K562 (cell line): ENCODE measurements at regions not wholly inside any gene's neighbourhood (a gene's known extent, or its start where the extent isn't known, plus 50 kb on each side); places are given as distances from the start of the nearest gene placed in this dataset.

Experiments used
- E2F6 ChIP-seq, 2 experiments: IDR thresholded peaks; 2 replicates each; pipeline ENCODE4 v1.6.1; 2011; ENCODE audit warnings: borderline replicate concordance in 1 of 2, control low read depth in 1 of 2, low read depth in 1 of 2, low read length in 1 of 2, mild to moderate bottlenecking in 1 of 2, mixed read lengths in 1 of 2, moderate library complexity in 1 of 2; ENCODE audit not compliant: insufficient read depth in 1 of 2, insufficient read length in 1 of 2, poor library complexity in 1 of 2, severe bottlenecking in 1 of 2; ENCODE audit errors: extremely low read depth in 1 of 2
- GABPB1 ChIP-seq: sonication (generic); formaldehyde crosslinking; IDR thresholded peaks from 2 replicates; pipeline ENCODE4 v1.8.0; 2022; ENCODE audit warnings: mild to moderate bottlenecking, missing genetic modification reagents
- HES1 ChIP-seq: fragments of 450-650 bp; IDR thresholded peaks from 2 replicates; pipeline ENCODE4 v1.6.1; 2016; ENCODE audit warnings: low read depth, mild to moderate bottlenecking, moderate library complexity
- JUND ChIP-seq, 2 experiments: IDR thresholded peaks; 2 replicates in 1 of 2; 3 replicates in 1 of 2; pipeline ENCODE4 v1.6.1; 2011; ENCODE audit warnings: borderline replicate concordance in 2 of 2, low read depth in 2 of 2, low read length in 2 of 2, improper control_type of control experiment in 1 of 2, missing biosample characterization in 1 of 2, missing genetic modification characterization in 1 of 2, missing genetic modification reagents in 1 of 2
- MEF2A ChIP-seq: IDR thresholded peaks from 2 replicates; pipeline ENCODE4 v1.6.1; 2011; ENCODE audit warnings: low read depth, mild to moderate bottlenecking, low read length, moderate library complexity; ENCODE audit not compliant: control insufficient read depth
- RFX5 ChIP-seq: IDR thresholded peaks from 2 replicates; pipeline ENCODE4 v1.6.1; 2011; ENCODE audit warnings: low read depth, mild to moderate bottlenecking, improper control_type of control experiment, low read length
- RREB1 ChIP-seq: fragments of 250-450 bp; sonication (Bioruptor Pico); IDR thresholded peaks from 2 replicates; pipeline ENCODE4 v1.4.0; 2020
- SFPQ ChIP-seq: fragments of 200-400 bp; formaldehyde crosslinking; IDR thresholded peaks from 2 replicates; pipeline ENCODE4 v1.6.1; 2017; ENCODE audit warnings: mild to moderate bottlenecking, low read depth, low read length, moderate library complexity
- TAF1 ChIP-seq: IDR thresholded peaks from 2 replicates; pipeline ENCODE4 v1.6.1; 2011; ENCODE audit warnings: mild to moderate bottlenecking, low read length, moderate library complexity; ENCODE audit not compliant: insufficient read depth, control insufficient read depth, severe bottlenecking; ENCODE audit errors: extremely low read depth
- THRAP3 ChIP-seq: fragments of 450-650 bp; IDR thresholded peaks from 2 replicates; pipeline ENCODE4 v1.6.1; 2016; ENCODE audit warnings: mild to moderate bottlenecking, inconsistent platforms, borderline replicate concordance
- YBX1 ChIP-seq: fragments of 450-650 bp; IDR thresholded peaks from 2 replicates; pipeline ENCODE4 v1.7.1; 2016; ENCODE audit warnings: mild to moderate bottlenecking
- ZNF165 ChIP-seq: fragments of 250-450 bp; sonication (Bioruptor Pico); IDR thresholded peaks from 2 replicates; pipeline ENCODE4 v1.4.0; 2020; ENCODE audit warnings: borderline replicate concordance

- peak; percentile 75; the same call in 1 of the 2 replicates for TF ChIP-seq THRAP3
- no peak for TF ChIP-seq GABPB1 (CRISPR knock-in tag)
- peak; percentile 29 to 36 for TF ChIP-seq E2F6 (IDR thresholded peaks at IDR 0.05; ENCODE audit: borderline replicate concordance in 1 of 2, extremely low read depth in 1 of 2, insufficient read depth in 1 of 2, insufficient read length in 1 of 2, low read depth in 1 of 2, low read length in 1 of 2, poor library complexity in 1 of 2, severe bottlenecking in 1 of 2)
- TF ChIP-seq YBX1, result 0 out of 2 replicates have a peak, but pooled peaks have one; percentile 13
- TF ChIP-seq RREB1 (CRISPR knock-in tag), result no peak
- no peak for TF ChIP-seq RFX5
- TF ChIP-seq MEF2A, result no peak
- TF ChIP-seq SFPQ, result no peak
- TF ChIP-seq HES1, result 0 out of 2 replicates have a peak, but pooled peaks have one; percentile 41
- no peak for TF ChIP-seq TAF1
- no peak for TF ChIP-seq ZNF165 (CRISPR knock-in tag)
- peak; percentile 16; the same call in 1 of the 2 replicates for TF ChIP-seq JUND (IDR thresholded peaks at IDR 0.05; ENCODE audit: borderline replicate concordance, low read depth, low read length)
- no peak; the same call in 2 of the 3 replicates for TF ChIP-seq JUND (tag; IDR thresholded peaks at IDR 0.05; ENCODE audit: borderline replicate concordance, low read depth, low read length)
Measured at GRCh38 chr21:35206141-35207125, 157.3 kb upstream of the RUNX1 start (continued).
